BJ (cell line): ENCODE measurements at regions not wholly inside any gene's neighbourhood (a gene's known extent, or its start where the extent isn't known, plus 50 kb on each side); places are given as distances from the start of the nearest gene placed in this dataset.
"Not testable (repeated sequence)": the region's sequence is repeated elsewhere in the genome, so short reads cannot be mapped to it uniquely, and the experiment has no call there.

Experiments used
- CTCF ChIA-PET: fragments of 350-600 bp; formaldehyde crosslinking; extraction: SDS; loops from one replicate; lab custom pipeline; 2021; ENCODE audit warnings: antibody characterized with exemption, inconsistent platforms; lab: Yijun Ruan, JAX
- POLR2A ChIA-PET: fragments of 300-600 bp; sonication (Branson Sonifier 250); formaldehyde crosslinking; extraction: SDS; loops from one replicate; lab custom pipeline; 2021; ENCODE audit warnings: antibody characterized with exemption; lab: Charles Lee
- DNase-seq: peaks from one replicate; pipeline ENCODE4 v3.0.0-alpha.2; 2011; ENCODE audit warnings: low read depth
- H3K27me3 ChIP-seq: 2 replicates; pipeline ENCODE4 v1.6.0; 2011; ENCODE audit warnings: low read length; ENCODE audit not compliant: control insufficient read depth, insufficient read depth
- H3K36me3 ChIP-seq: 2 replicates; pipeline ENCODE4 v1.5.1; 2011; ENCODE audit warnings: low read length; ENCODE audit not compliant: control insufficient read depth, insufficient read depth
- H3K4me3 ChIP-seq: 2 replicates; pipeline ENCODE4 v1.5.1; 2011; ENCODE audit warnings: low read depth, mild to moderate bottlenecking, control low read depth, low read length
- CTCF ChIP-seq: IDR thresholded peaks from 2 replicates; pipeline ENCODE4 v1.5.1; 2011; ENCODE audit warnings: low read depth, mild to moderate bottlenecking, control low read depth, inconsistent platforms, low read length, moderate library complexity; ENCODE audit not compliant: insufficient read depth

DNA sequence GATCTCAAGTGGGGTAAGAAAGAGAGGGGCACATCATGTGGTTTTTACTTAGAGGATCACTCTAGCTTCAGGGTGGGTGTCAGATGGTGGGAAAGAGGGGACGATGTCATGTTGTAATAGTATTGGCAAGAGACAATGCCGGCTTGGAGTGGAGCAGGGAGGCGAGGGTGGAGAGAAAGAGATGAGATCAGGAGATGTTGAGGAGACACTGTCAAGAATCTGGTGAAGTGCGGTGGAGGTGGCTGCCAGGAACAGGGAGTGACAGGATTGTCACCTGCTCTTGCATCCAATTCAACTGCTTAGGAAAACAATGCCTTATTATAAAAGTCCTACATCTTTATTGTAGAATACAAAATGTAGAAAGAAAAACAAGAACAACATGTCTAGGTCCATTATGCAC, 63.0 kb upstream of the MKI67 start:
- no peak for TF ChIP-seq CTCF
- H3K36me3 ChIP-seq = no peaks in the 10 kb centered on the region
- CTCF ChIA-PET = interaction anchor here (4.4 kb wide), 1 partner anchor 12 kb away, joined by 16 read pairs; no protein-coding TSS in a partner anchor
- no peak for DNase-seq
- POLR2A ChIA-PET = no interaction called here
- H3K27me3 ChIP-seq = no peaks in the 10 kb centered on the region
- H3K4me3 ChIP-seq = no peak overlapping the region

DNA sequence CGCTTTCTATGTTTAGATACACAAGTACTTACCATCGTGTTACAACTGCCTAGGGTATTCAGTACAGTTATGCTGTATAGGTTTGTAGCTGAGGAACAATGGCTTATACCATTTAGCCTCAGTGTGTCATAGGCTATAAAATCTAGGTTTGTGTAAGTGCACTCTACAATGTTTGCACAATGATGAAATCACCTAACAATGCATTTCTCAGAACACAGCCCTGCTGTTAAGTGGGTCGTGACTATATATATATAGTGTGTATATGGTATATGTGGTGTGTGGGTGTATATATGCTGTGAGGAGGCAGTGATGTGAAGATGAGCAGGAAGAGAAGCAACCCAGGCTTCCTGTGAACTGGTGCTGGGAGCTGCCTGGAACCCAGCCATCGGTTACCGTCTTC, 65.6 kb upstream of the MKI67 start:
- CTCF ChIA-PET = interaction anchor here (0.6 to 1.4 kb wide), 3 partner anchors 18 to 1383 kb away, joined by 3 to 4 read pairs (median 4); no protein-coding TSS in a partner anchor
- no peak for DNase-seq
- POLR2A ChIA-PET = no interaction called here

GRCh38 chr10:128201826-128202225, 75.6 kb upstream of the MKI67 start:
- DNase-seq, POLR2A ChIA-PET, H3K27me3 ChIP-seq, H3K4me3 ChIP-seq, H3K36me3 ChIP-seq: not testable (repeated sequence)
- CTCF ChIA-PET = interaction anchor here (2.1 kb wide), 1 partner anchor 10 kb away, joined by 6 read pairs; no protein-coding TSS in a partner anchor

More for the DNA sequence above, 65.6 kb upstream of the MKI67 start:
- H3K4me3 ChIP-seq = no peak overlapping the region
- H3K36me3 ChIP-seq = no peaks in the 10 kb centered on the region
- no peaks in the 10 kb centered on the region for H3K27me3 ChIP-seq
- TF ChIP-seq CTCF = no peak

- ChIA-PET CTCF (interaction anchor here (2.1 kb wide), 1 partner anchor 9 kb away, joined by 6 read pairs; no protein-coding TSS in a partner anchor), POLR2A (no interaction called here)
- no peak for TF ChIP-seq CTCF
- H3K36me3 ChIP-seq = no peaks in the 10 kb centered on the region
- H3K27me3 ChIP-seq = no peaks in the 10 kb centered on the region
- H3K4me3 ChIP-seq = no peak overlapping the region
- DNase-seq = no peak
Measured at GRCh38 chr10:128203028-128203427, 76.8 kb upstream of the MKI67 start.

- H3K36me3 ChIP-seq, H3K4me3 ChIP-seq, DNase-seq, POLR2A ChIA-PET, H3K27me3 ChIP-seq: not testable (repeated sequence)
- CTCF ChIA-PET = interaction anchor here (0.8 to 1.6 kb wide), 4 partner anchors 9 to 1764 kb away, joined by 3 to 5 read pairs (median 4); no protein-coding TSS in a partner anchor
Measured at GRCh38 chr10:128205591-128205990, 79.4 kb upstream of the MKI67 start.

DNA sequence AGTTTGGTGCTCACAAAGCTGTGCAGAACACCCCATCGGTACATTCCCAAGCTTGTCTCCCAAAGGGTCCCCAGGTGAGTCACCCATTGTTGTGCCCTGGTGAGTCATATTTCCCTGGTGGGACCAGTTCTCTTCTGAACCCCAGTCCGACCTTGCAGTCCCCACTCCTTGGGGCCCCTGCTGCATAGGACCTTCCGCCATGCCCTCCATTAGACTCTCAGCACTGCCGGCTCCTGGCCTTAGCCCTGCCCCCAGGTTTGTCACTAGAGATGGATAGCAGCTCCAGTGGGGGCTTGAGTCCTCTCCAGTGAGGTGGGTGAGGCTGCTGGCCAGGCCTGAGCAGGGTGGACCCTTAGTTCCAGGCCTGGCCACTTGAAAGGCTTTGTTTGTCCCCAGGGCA, 80.5 kb upstream of the MKI67 start:
- H3K36me3 ChIP-seq = no peaks in the 10 kb centered on the region
- H3K27me3 ChIP-seq = no peaks in the 10 kb centered on the region
- no peak for TF ChIP-seq CTCF
- ChIA-PET POLR2A (no interaction called here), CTCF (interaction anchor here (1.6 kb wide), 1 partner anchor 8 kb away, joined by 4 read pairs; no protein-coding TSS in a partner anchor)
- DNase-seq = no peak
- no peak overlapping the region for H3K4me3 ChIP-seq
